H9 (cell line): ENCODE measurements at regions not wholly inside any gene's neighbourhood (a gene's known extent, or its start where the extent isn't known, plus 50 kb on each side); places are given as distances from the start of the nearest gene placed in this dataset.

Source experiments
- DNase-seq: peaks from one replicate; pipeline ENCODE4 v3.0.0-alpha.2; 2017
- H2AFZ ChIP-seq: one replicate; pipeline ENCODE4 v1.6.1; 2013; ENCODE audit warnings: mild to moderate bottlenecking, low read length, control low read depth, moderate library complexity
- H2AK5ac ChIP-seq: 2 replicates; pipeline ENCODE4 v1.6.1; 2013; ENCODE audit warnings: low read length, control low read depth, mixed read lengths; ENCODE audit not compliant: insufficient read length
- H2BK120ac ChIP-seq: one replicate; pipeline ENCODE4 v1.6.1; 2013; ENCODE audit warnings: low read depth, mild to moderate bottlenecking, low read length, control low read depth, inconsistent platforms; ENCODE audit not compliant: poor library complexity, severe bottlenecking
- H2BK12ac ChIP-seq: 2 replicates; pipeline ENCODE4 v1.6.1; 2013; ENCODE audit warnings: low read length, control low read depth, mixed read lengths, low read depth; ENCODE audit not compliant: insufficient read length
- H2BK15ac ChIP-seq: 2 replicates; pipeline ENCODE4 v1.6.1; 2013; ENCODE audit warnings: low read depth, low read length, control low read depth
- H2BK20ac ChIP-seq: one replicate; pipeline ENCODE4 v1.6.1; 2013; ENCODE audit warnings: low read depth, mild to moderate bottlenecking, low read length, control low read depth, inconsistent platforms; ENCODE audit not compliant: poor library complexity, severe bottlenecking
- H2BK5ac ChIP-seq: 2 replicates; pipeline ENCODE4 v1.6.1; 2013; ENCODE audit warnings: low read length, control low read depth, mixed read lengths; ENCODE audit not compliant: insufficient read length
- H3K14ac ChIP-seq: 2 replicates; pipeline ENCODE4 v1.6.1; 2013; ENCODE audit warnings: low read length, control low read depth; ENCODE audit not compliant: insufficient read depth
- H3K18ac ChIP-seq: 2 replicates; pipeline ENCODE4 v1.6.1; 2013; ENCODE audit warnings: low read depth, mild to moderate bottlenecking, mixed read lengths, low read length, control low read depth; ENCODE audit not compliant: insufficient read length
- H3K23ac ChIP-seq: 2 replicates; pipeline ENCODE4 v1.6.1; 2013; ENCODE audit warnings: low read length, control low read depth, mixed read lengths, low read depth; ENCODE audit not compliant: insufficient read length
- H3K23me2 ChIP-seq: 2 replicates; pipeline ENCODE4 v1.6.1; 2013; ENCODE audit warnings: low read depth, mild to moderate bottlenecking, mixed read lengths, low read length, control low read depth; ENCODE audit not compliant: insufficient read length, poor library complexity, severe bottlenecking
- H3K27ac ChIP-seq: 2 replicates; pipeline ENCODE4 v1.5.1; 2013; ENCODE audit warnings: low read length, control low read depth, mixed read lengths, low read depth; ENCODE audit not compliant: insufficient read length
- H3K27me3 ChIP-seq: 2 replicates; pipeline ENCODE4 v1.6.1; 2013; ENCODE audit warnings: low read length, control low read depth, inconsistent platforms; ENCODE audit not compliant: insufficient read depth
- H3K4ac ChIP-seq: 2 replicates; pipeline ENCODE4 v1.6.1; 2013; ENCODE audit warnings: low read depth, mild to moderate bottlenecking, control low read depth, inconsistent platforms, low read length, moderate library complexity
- H3K4me1 ChIP-seq: 2 replicates; pipeline ENCODE4 v1.6.1; 2013; ENCODE audit warnings: low read length, control low read depth, inconsistent platforms; ENCODE audit not compliant: insufficient read depth
- H3K4me2 ChIP-seq: 2 replicates; pipeline ENCODE4 v1.6.1; 2013; ENCODE audit warnings: low read length, control low read depth, mixed read lengths; ENCODE audit not compliant: insufficient read length, insufficient read depth
- H3K56ac ChIP-seq: 2 replicates; pipeline ENCODE4 v1.6.1; 2013; ENCODE audit warnings: low read depth, mild to moderate bottlenecking, mixed read lengths, low read length, control low read depth; ENCODE audit not compliant: insufficient read length
- H3K79me1 ChIP-seq: 2 replicates; pipeline ENCODE4 v1.6.1; 2013; ENCODE audit warnings: low read depth, mild to moderate bottlenecking, moderate library complexity, low read length, control low read depth, inconsistent platforms; ENCODE audit not compliant: insufficient read depth, poor library complexity, severe bottlenecking
- H3K79me2 ChIP-seq: 2 replicates; pipeline ENCODE4 v1.6.1; 2013; ENCODE audit warnings: low read length, control low read depth, inconsistent platforms; ENCODE audit not compliant: insufficient read depth
- H3K9ac ChIP-seq: 2 replicates; pipeline ENCODE4 v1.6.1; 2013; ENCODE audit warnings: low read length, control low read depth, mixed read lengths; ENCODE audit not compliant: insufficient read length; ENCODE audit errors: extremely low read depth
- H3K9me3 ChIP-seq: one replicate; pipeline ENCODE4 v1.6.1; 2013; ENCODE audit warnings: low read depth, low read length, inconsistent platforms; ENCODE audit not compliant: control insufficient read depth
- H3T11ph ChIP-seq: one replicate; pipeline ENCODE4 v1.6.1; 2013; ENCODE audit warnings: mild to moderate bottlenecking, low read length, control low read depth, inconsistent platforms
- H4K20me1 ChIP-seq: one replicate; pipeline ENCODE4 v1.6.1; 2013; ENCODE audit not compliant: control insufficient read depth, insufficient read length, insufficient read depth
- H4K5ac ChIP-seq: 2 replicates; pipeline ENCODE4 v1.6.1; 2013; ENCODE audit warnings: low read depth, mild to moderate bottlenecking, mixed read lengths, low read length, control low read depth; ENCODE audit not compliant: insufficient read length
- H4K8ac ChIP-seq: replicated peaks from 2 replicates; pipeline ENCODE4 v1.6.1; 2013; ENCODE audit warnings: low read length, control low read depth, mixed read lengths, low read depth; ENCODE audit not compliant: insufficient read length
- H4K91ac ChIP-seq: 2 replicates; pipeline ENCODE4 v1.6.1; 2013; ENCODE audit warnings: low read depth, mild to moderate bottlenecking, moderate library complexity, mixed read lengths, low read length, control low read depth; ENCODE audit not compliant: insufficient read length
- H3K27ac Mint-ChIP-seq, 3 experiments: 2 replicates in 2 of 3; 3 replicates in 1 of 3; pipeline ENCODE4 v1.8.0; 2020 to 2021; ENCODE audit warnings: mixed read lengths in 3 of 3, mild to moderate bottlenecking in 1 of 3, moderate library complexity in 1 of 3
- H3K27me3 Mint-ChIP-seq: 2 replicates; pipeline ENCODE4 v1.8.0; 2021; ENCODE audit warnings: low read depth, mild to moderate bottlenecking, moderate library complexity, mixed read lengths
- H3K36me3 Mint-ChIP-seq, 3 experiments: 2 replicates in 2 of 3; 3 replicates in 1 of 3; pipeline ENCODE4 v1.8.0; 2020 to 2021; ENCODE audit warnings: low read depth in 3 of 3, mixed read lengths in 3 of 3; ENCODE audit not compliant: insufficient read depth in 1 of 3
- H3K4me1 Mint-ChIP-seq, 2 experiments: 2 replicates each; pipeline ENCODE4 v1.8.0; 2020; ENCODE audit warnings: mixed read lengths in 2 of 2
- H3K4me3 Mint-ChIP-seq, 2 experiments: 2 replicates in 1 of 2; 3 replicates in 1 of 2; pipeline ENCODE4 v1.8.0; 2020 to 2021; ENCODE audit warnings: mild to moderate bottlenecking in 2 of 2, mixed read lengths in 2 of 2, moderate library complexity in 1 of 2
- H3K9me3 Mint-ChIP-seq, 2 experiments: 2 replicates in 1 of 2; 3 replicates in 1 of 2; pipeline ENCODE4 v1.8.0; 2020; ENCODE audit warnings: mild to moderate bottlenecking in 2 of 2, mixed read lengths in 2 of 2, moderate library complexity in 1 of 2
- CTCF ChIP-seq: fragments of 200-600 bp; sonication (generic); conservative IDR thresholded peaks from 3 replicates; pipeline ENCODE4 v1.8.0; 2021; ENCODE audit warnings: antibody characterized with exemption, mild to moderate bottlenecking
- WGBS: extraction: QIAGEN DNeasy Blood & Tissue Kit; methylation state at CpG from one replicate; pipeline ENCODE4 v1.1.7; 2013; ENCODE audit warnings: missing lambda C conversion rate, low lambda C conversion rate, mixed read lengths; ENCODE audit not compliant: insufficient read length; ENCODE audit errors: extremely low coverage; 5-methylcytosine and 5-hydroxymethylcytosine counted together

- H3K79me2 ChIP-seq, result no peaks in the 10 kb centered on the region
- H3K23ac ChIP-seq, result no peak overlapping the region
- TF ChIP-seq CTCF, result no peak
- H4K20me1 ChIP-seq, result no peaks in the 10 kb centered on the region
- no peak overlapping the region for H3K9ac ChIP-seq
- H2BK12ac ChIP-seq, result no peak overlapping the region
- no peak overlapping the region for H3K14ac ChIP-seq
- H2AFZ ChIP-seq, result no peak overlapping the region
- no peak overlapping the region for H3K18ac ChIP-seq
- no peaks in the 10 kb centered on the region for H3K27me3 ChIP-seq
- H3K4ac ChIP-seq, result no peak overlapping the region
- no CpG with 5 or more reads among the region's 1 CpG for WGBS
- Mint-ChIP-seq H3K9me3 (peaks cover 68 to 93% of the 10 kb centered on the region in 2 experiments), H3K36me3 (no peaks in the 10 kb centered on the region; a peak in 2 of 7 replicates), H3K27me3 (no peaks in the 10 kb centered on the region), H3K4me1 (peaks cover 0 to 6% of the 10 kb centered on the region in 2 experiments; a peak in 2 of 4 replicates), H3K4me3 (no peak overlapping the region), H3K27ac (peak overlapping the region in 1 of 3 experiments; percentile 25; a peak in 1 of 7 replicates)
- H3K27ac ChIP-seq, result no peak overlapping the region
- H2BK120ac ChIP-seq, result no peak overlapping the region
- H4K91ac ChIP-seq, result no peak overlapping the region
- H3K23me2 ChIP-seq, result no peaks in the 10 kb centered on the region
- H2BK15ac ChIP-seq, result no peak overlapping the region
- H2BK20ac ChIP-seq, result no peak overlapping the region
- DNase-seq, result no peak
- no peak overlapping the region for H3K4me2 ChIP-seq
- no peak overlapping the region for H4K5ac ChIP-seq
- H2BK5ac ChIP-seq, result no peak overlapping the region
- H2AK5ac ChIP-seq, result no peak overlapping the region
- no peak overlapping the region for H3K56ac ChIP-seq
- H3T11ph ChIP-seq, result no peak overlapping the region
- no peak overlapping the region for H4K8ac ChIP-seq
- H3K79me1 ChIP-seq, result no peaks in the 10 kb centered on the region
- peaks cover 5% of the 10 kb centered on the region for H3K9me3 ChIP-seq
- H3K4me1 ChIP-seq, result no peaks in the 10 kb centered on the region
Observed at GRCh38 chr4:189516902-189517301, 423.8 kb upstream of the FRG1 start.
